HG03521 (cell line): ENCODE measurements at regions not wholly inside any gene's neighbourhood (a gene's known extent, or its start where the extent isn't known, plus 50 kb on each side); places are given as distances from the start of the nearest gene placed in this dataset.

ENCODE experiments used
- ATAC-seq: cut with Tn5 transposase; IDR thresholded peaks from one replicate; pipeline ENCODE4 v1.9.1; 2021; ENCODE audit warnings: mild to moderate bottlenecking, moderate library complexity; ENCODE audit not compliant: unreplicated experiment

GRCh38 chr13:99911965-99912566 is 59.5 kb downstream of the ZIC5 start:
- ATAC-seq = no peak

GRCh38 chr13:99911069-99911964 is 60.2 kb downstream of the ZIC5 start:
- ATAC-seq = no peak

DNA sequence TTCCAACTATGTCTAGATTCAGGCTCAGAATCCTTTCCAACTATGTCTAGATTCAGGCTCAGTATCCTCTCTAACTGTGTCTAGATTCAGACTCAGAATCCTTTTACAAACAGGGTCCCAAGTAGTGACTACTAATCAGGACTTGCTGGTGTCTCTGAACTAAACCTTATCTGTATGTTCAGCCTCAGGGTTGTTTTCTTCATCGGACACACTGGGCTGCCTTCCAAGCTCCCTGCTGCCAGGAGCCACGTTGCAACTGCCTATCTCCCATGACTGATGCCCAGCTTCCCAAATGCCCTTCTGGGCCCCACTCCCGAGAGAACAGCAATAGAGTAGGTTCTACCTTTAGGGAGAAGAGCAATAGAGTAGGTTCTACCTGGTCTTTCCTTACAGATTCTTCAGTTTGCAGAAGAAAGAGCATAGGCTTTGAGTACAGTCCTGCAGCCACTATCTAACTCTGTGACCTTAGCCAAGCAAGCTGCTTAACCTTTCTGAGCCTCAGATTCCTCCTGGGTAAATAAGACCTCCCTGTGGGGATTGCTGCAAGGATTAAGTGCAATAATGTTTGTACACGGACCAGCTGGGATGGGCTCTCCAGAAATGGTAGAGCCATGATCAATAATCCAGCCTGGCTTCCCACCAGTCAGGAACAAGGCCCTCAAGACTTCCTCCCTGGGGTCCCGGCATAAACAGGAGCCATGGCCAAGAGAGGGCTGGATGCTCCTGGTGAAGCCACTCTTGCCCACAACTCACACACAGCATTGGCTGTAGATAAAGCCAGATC is 61.5 kb downstream of the ZIC5 start:
- no peak for ATAC-seq

DNA sequence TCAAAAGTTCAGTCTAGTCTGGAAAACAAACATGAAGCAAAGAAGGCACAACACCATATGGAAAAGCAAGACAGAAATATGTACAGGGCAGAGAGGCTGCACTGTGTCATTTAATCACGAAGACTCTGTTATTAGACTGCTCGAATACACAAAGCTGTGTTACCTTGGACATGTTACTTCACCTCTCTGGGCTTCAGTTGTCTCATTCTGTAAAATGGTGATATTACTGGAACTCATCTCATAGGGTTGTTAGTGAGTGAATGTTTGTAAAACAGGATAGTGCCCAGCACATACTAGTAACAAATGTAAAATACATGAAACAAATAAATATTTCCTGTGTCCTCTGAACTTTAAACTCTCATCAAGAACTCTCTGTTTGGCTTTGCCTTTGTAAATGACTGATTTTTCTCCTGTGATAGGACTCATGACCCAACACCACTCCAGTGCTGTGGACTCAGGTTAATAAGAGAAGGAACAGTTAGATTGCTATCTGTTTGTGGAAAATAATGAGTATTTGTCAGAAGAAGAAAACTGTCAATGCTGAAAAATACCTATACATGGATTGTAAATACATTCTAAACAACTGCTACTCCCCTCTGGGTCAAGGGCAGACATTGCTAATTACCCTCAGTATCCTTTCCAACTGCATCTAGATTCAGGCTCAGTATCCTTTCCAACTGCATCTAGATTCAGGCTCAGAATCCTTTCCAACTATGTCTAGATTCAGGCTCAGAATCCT is 62.3 kb downstream of the ZIC5 start:
- ATAC-seq = no peak

DNA sequence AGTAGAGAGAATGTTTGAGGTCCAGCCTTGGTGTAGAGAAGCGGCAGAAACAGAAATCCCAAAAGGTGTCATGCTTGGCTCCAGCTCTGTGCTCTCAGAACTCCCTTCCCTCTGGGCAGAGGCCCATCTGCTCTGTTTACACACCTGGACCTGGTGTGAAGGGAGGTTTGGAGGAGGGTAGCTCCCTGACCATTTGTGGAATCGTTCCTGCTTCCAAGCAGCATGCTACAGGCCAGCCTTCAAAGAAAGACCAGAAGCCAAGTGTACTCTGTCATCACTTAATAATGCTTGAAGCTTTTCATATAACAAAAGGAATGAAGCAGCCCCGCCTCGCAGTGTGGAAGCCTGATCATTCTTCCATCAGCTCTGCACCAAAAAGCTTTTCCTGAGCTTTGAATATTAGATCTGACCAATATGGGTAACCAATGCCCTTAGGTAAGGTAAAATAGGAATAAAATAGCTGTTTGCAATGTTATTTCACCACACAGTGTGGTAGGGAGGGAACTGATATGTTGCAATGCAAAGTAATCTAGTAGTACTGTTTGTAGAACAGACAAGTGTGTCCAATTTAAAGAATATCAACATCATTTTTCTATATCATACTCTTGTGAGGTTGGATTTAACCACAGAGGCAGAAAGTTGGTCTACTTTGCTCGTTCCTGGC is 63.3 kb downstream of the ZIC5 start:
- ATAC-seq = no peak

- no peak for ATAC-seq
Observed at GRCh38 chr13:99907627-99908026, 63.9 kb downstream of the ZIC5 start.

GRCh38 chr13:99907038-99907437 is 64.5 kb downstream of the ZIC5 start:
- no peak for ATAC-seq

GRCh38 chr13:99905814-99906213 is 65.8 kb downstream of the ZIC5 start:
- ATAC-seq = no peak

DNA sequence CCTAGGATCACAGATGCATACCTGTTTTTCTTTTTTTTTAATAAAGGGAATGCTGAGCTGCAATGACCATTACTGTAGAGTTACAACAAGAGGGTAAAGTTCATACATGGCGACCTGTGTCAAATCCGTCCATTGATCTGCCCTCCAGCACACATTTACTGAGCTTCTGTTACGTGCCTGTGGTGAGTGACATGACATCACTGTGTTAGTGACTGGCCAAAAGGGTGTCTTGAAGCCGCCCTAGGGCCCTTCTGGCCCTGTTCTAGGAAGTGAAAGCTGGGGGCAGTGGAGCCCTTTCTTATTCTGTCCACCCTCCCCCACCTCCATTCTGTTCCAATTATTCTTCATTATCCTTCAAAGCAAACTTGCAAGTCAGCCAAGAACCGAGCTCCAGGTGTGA is 66.3 kb downstream of the ZIC5 start:
- ATAC-seq = no peak

GRCh38 chr13:99903140-99903539 is 68.4 kb downstream of the ZIC5 start:
- ATAC-seq = no peak

- ATAC-seq = no peak
Observed at GRCh38 chr13:99902657-99903056, 68.9 kb downstream of the ZIC5 start.

DNA sequence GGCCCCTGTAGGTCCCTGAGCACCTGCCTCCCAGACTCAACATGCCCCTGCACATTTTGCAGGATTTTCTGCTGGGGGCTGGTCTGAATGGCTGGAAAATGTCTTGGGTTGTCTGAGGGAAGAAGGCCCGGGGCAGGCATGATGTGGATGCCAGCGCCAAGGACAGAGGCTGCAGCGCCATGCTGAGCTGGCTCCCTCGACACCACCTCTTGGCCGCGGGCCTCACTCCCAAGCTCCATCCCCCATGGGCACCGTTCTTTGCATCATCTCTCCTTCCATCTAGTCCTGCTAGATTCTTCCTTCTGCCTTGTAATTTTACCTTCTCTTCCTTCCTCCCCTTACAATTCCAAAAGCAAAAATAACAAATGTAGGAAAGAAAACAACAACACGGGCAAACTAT is 70.6 kb downstream of the ZIC5 start:
- ATAC-seq = no peak

GRCh38 chr13:99898421-99898820 is 73.1 kb downstream of the ZIC5 start:
- no peak for ATAC-seq

- ATAC-seq = no peak
Observed at GRCh38 chr13:99897076-99897440, 74.5 kb downstream of the ZIC5 start.

DNA sequence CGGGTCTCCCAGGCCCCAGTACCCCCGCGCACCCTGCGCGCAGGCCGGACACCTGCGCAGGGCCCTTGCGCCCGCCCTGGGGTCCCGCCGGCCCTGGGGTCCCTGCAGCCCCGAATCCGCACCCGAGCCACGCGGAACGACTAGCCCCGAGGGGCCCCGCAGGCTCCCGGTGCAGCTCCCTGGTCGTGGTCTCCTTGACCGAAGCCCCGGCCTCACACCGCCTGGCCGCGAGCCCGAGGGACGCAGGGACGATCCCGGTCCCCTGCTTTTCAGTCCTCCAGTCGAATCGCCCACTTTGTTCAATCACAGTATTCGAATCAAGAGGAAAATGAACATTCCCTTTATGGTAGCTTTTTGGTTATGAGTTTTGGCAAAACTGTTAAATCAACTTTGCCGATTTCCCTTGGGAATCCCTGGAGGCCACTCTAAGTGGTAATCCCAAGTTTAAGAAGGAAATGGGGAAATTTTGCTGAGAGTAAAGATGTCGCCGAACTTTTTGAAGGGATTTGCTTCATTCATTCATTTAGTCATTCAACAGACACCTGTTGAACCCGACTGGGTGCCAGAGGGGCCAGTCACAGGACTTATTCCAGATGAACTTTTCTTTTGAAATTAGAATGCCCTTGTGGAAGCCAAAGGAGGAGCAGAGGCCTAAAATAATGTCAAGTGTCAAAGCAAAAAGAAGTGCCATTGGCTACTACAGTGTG is 75.0 kb downstream of the ZIC5 start:
- no peak for ATAC-seq

DNA sequence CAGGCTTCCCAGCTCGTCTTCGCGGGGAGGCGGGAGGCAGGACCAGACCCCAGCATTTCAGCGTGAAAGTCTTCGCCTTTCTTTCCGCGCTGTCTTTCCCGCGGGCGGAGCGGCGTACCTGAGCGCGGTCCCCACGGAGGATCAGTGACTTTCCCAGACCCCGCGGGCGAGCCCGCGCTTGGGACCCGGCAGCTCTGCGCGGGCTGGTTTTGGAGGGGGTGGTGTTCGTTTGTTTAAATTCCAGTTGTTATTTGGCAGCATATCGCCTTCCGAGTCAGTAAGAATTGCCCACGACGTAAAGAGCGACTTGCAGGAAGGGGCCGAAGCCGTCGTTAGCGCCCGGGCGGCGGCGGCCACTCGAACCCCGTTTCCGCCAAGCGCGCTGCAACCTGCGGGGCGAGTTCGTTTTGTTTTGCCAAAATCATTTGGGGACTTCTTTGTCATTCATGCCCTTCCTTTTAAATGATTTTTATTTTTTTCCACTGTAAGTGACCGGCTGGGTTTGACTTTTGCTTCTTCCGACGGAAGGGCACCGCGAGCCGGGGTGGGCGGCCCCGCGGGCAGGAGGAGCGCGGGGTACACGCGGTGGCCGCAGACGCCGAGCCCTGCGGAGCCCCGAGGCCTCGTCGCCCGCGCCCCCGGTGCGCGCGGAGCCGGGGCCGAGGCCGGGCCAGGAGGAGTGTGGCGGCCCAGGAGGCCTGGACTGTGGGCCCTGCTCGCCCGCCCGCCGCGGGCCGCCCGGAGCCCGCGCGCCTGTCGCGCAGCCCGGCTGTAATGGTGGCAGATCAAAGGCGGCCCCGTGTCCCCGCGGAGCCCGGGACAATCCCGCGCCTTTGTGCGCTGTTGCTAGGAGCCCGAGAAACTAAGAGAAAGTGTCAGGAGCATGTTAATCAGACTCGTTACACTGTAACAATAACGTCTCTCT is 75.9 kb downstream of the ZIC5 start:
- ATAC-seq = no peak

DNA sequence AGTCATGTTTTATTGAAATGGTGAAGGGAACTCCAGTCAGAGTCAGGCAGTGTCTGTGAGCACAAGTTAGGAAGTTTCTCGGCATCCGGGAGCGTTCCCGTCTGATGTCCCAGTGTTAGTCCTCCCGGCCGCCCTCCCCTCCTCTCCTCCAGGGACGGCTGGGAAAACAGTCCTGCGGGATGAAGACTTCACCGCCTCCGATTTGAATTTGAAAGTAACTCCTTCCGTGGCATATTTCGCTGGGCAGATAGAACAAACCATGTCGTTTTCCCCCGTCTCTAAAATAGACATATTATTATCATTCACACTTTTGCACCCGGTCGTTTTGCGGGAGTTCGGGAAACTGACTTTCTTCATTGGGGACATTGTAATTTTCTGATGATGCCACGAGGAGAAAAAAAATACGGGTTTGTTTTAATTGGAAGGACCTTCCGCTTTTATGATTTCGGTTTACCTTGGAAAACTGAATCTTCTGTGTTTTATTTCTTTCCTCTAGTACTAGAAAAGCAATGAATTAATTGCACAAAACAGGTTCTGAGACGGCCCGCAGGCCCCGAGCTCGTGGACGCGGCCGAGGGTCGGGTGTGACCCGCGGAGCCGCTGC is 76.6 kb downstream of the ZIC5 start:
- ATAC-seq = no peak

- ATAC-seq = no peak
Observed at GRCh38 chr13:99894105-99894839, 77.3 kb downstream of the ZIC5 start.
